ENCODE measurements at regions not wholly inside any gene's neighbourhood (a gene's known extent, or its start where the extent isn't known, plus 50 kb on each side); places are given as distances from the start of the nearest gene placed in this dataset.
"Not testable (repeated sequence)": the region's sequence is repeated elsewhere in the genome, so short reads cannot be mapped to it uniquely, and the experiment has no call there.

GRCh38 chr14:50032462-50033167 lies 83.8 kb downstream of the VCPKMT start:
- TF ChIP-seq ZNF565 (CRISPR knock-in tag; conservative IDR thresholded peaks at IDR 0.05; ENCODE audit: low read depth); CREB5 (CRISPR knock-in tag; IDR thresholded peaks at IDR 0.05; ENCODE audit: low read depth); RARB (CRISPR knock-in tag; IDR thresholded peaks at IDR 0.05); ISL1 (CRISPR knock-in tag; IDR thresholded peaks at IDR 0.05); ZNF70 (CRISPR knock-in tag; IDR thresholded peaks at IDR 0.05); ZFP30 (CRISPR knock-in tag; IDR thresholded peaks at IDR 0.05); TCF4 (CRISPR knock-in tag; IDR thresholded peaks at IDR 0.05; ENCODE audit: borderline replicate concordance); POU6F1 (CRISPR knock-in tag; IDR thresholded peaks at IDR 0.05; ENCODE audit: borderline replicate concordance, low read depth); PPARA (CRISPR knock-in tag; IDR thresholded peaks at IDR 0.05; ENCODE audit: borderline replicate concordance): not testable (repeated sequence)
